HepG2 (cell line): ENCODE measurements at regions not wholly inside any gene's neighbourhood (a gene's known extent, or its start where the extent isn't known, plus 50 kb on each side); places are given as distances from the start of the nearest gene placed in this dataset.

Source experiments
- ATAC-seq: fragments of 200-7000 bp; cut with Tn5 transposase; 3 replicates; pipeline ENCODE4 v1.9.1; 2020; ENCODE audit warnings: mild to moderate bottlenecking, moderate library complexity
- BruUV-seq: library from RNA; stranded (reverse); fragments of 400-500 nt; replicated peaks from 2 replicates; lab custom pipeline; 2021; lab: Mats Ljungman, UMichigan
- CTCF ChIA-PET: fragments of 300-600 bp; formaldehyde crosslinking; extraction: SDS; loops from one replicate; lab custom pipeline; 2021; ENCODE audit warnings: low total read pairs, inconsistent platforms, low intra/inter-chr PET ratio; lab: Yijun Ruan, JAX
- POLR2A ChIA-PET: fragments of 350-600 bp; sonication (Branson Sonifier 250); formaldehyde crosslinking; loops from one replicate; lab custom pipeline; 2020; ENCODE audit warnings: antibody characterized with exemption, inconsistent platforms; lab: Yijun Ruan, JAX
- DNase-seq: peaks from one replicate; pipeline ENCODE4 v3.0.0-alpha.2; 2015; ENCODE audit warnings: low spot score
- FAIRE-seq: peaks from 3 replicates; lab custom pipeline; 2011; peaks lifted over from hg19 to GRCh38; lab: Jason Lieb, UNC
- H2AFZ ChIP-seq: one replicate; pipeline ENCODE4 v1.6.1; 2011; ENCODE audit warnings: low read length, inconsistent platforms
- H3K27ac ChIP-seq: fragments of 300-600 bp; 3 replicates; pipeline ENCODE4 v1.8.0; 2011; ENCODE audit warnings: mixed run types, mild to moderate bottlenecking, mixed read lengths, low read length, inconsistent platforms; ENCODE audit not compliant: insufficient read depth; ENCODE audit errors: extremely low read length
- H3K27me3 ChIP-seq, 2 experiments: fragments of 200-600 bp in 1 of 2; 2 replicates in 1 of 2; 3 replicates in 1 of 2; pipeline versions ENCODE4 v1.6.0 to v1.8.0; 2011; ENCODE audit warnings: low read length in 2 of 2, mild to moderate bottlenecking in 2 of 2, moderate library complexity in 2 of 2, inconsistent platforms in 1 of 2; ENCODE audit not compliant: insufficient read depth in 2 of 2, control insufficient read depth in 1 of 2
- H3K36me3 ChIP-seq, 2 experiments: fragments of 200-600 bp in 1 of 2; replicated peaks in 1 of 2; 2 replicates in 1 of 2; 3 replicates in 1 of 2; pipeline versions ENCODE4 v1.5.1 to v1.8.0; 2011; ENCODE audit warnings: low read length in 2 of 2, inconsistent platforms in 1 of 2; ENCODE audit not compliant: insufficient read depth in 2 of 2, control insufficient read depth in 1 of 2
- H3K4me1 ChIP-seq: 2 replicates; pipeline ENCODE4 v1.5.1; 2012; ENCODE audit warnings: low read length, inconsistent platforms; ENCODE audit not compliant: insufficient read depth
- H3K4me2 ChIP-seq: 2 replicates; pipeline ENCODE4 v1.6.0; 2011; ENCODE audit warnings: low read depth, low read length, inconsistent platforms
- H3K4me3 ChIP-seq, 3 experiments: fragments of 200-600 bp in 1 of 3; sonication (generic), shearing (Covaris generic) in 1 of 3; replicated peaks in 1 of 3; 2 replicates each; pipeline ENCODE4 v1.5.1; 2011 to 2016; ENCODE audit warnings: low read length in 3 of 3, inconsistent platforms in 2 of 3, low read depth in 2 of 3, mild to moderate bottlenecking in 2 of 3, control low read depth in 1 of 3, mixed read lengths in 1 of 3; ENCODE audit not compliant: insufficient read depth in 1 of 3
- H3K79me2 ChIP-seq: one replicate; pipeline ENCODE4 v1.6.1; 2011; ENCODE audit warnings: low read length, inconsistent platforms; ENCODE audit not compliant: insufficient read depth
- H3K9ac ChIP-seq: 2 replicates; pipeline ENCODE4 v1.6.0; 2011; ENCODE audit warnings: mild to moderate bottlenecking, low read depth, low read length, inconsistent platforms; ENCODE audit not compliant: insufficient read depth
- H3K9me3 ChIP-seq: 2 replicates; pipeline ENCODE4 v1.5.1; 2012; ENCODE audit warnings: mild to moderate bottlenecking, low read length
- H4K20me1 ChIP-seq: 2 replicates; pipeline ENCODE4 v1.6.0; 2011; ENCODE audit warnings: inconsistent platforms, mild to moderate bottlenecking, low read length, moderate library complexity; ENCODE audit not compliant: insufficient read depth
- AGO1 ChIP-seq: fragments of 200-400 bp; formaldehyde crosslinking; IDR thresholded peaks from 2 replicates; pipeline ENCODE4 v1.6.1; 2017; ENCODE audit warnings: mild to moderate bottlenecking, low read depth, low read length, moderate library complexity; ENCODE audit not compliant: poor library complexity, severe bottlenecking
- KDM5A ChIP-seq: fragments of 200-600 bp; sonication (generic); IDR thresholded peaks from 2 replicates; pipeline ENCODE4 v1.7.0; 2018; ENCODE audit warnings: antibody characterized with exemption, mild to moderate bottlenecking, low read length, borderline replicate concordance
- NCOR1 ChIP-seq: fragments of 200-600 bp; sonication (generic); IDR thresholded peaks from 2 replicates; pipeline ENCODE4 v1.7.0; 2017; ENCODE audit warnings: antibody characterized with exemption, low read length, borderline replicate concordance
- RARA ChIP-seq: IDR thresholded peaks from 2 replicates; pipeline ENCODE4 v1.6.1; 2016; ENCODE audit warnings: missing genetic modification reagents, missing compliant biosample characterization
- RBM39 ChIP-seq: fragments of 200-400 bp; formaldehyde crosslinking; IDR thresholded peaks from one replicate; pipeline ENCODE4 v1.6.1; 2018; ENCODE audit warnings: antibody characterized with exemption, mild to moderate bottlenecking, low read depth, low read length; ENCODE audit not compliant: poor library complexity, severe bottlenecking
- SCMH1 ChIP-seq: sonication (generic); formaldehyde crosslinking; IDR thresholded peaks from 2 replicates; pipeline ENCODE4 v1.9.0; 2021; ENCODE audit warnings: missing genetic modification reagents, mild to moderate bottlenecking, borderline replicate concordance
- ZMYM2 ChIP-seq: sonication (generic); formaldehyde crosslinking; IDR thresholded peaks from 2 replicates; pipeline ENCODE4 v1.8.0; 2022; ENCODE audit warnings: mild to moderate bottlenecking, missing genetic modification reagents
- ZNF143 ChIP-seq: sonication (generic); formaldehyde crosslinking; IDR thresholded peaks from 2 replicates; pipeline ENCODE4 v1.4.0; 2020; ENCODE audit warnings: missing genetic modification reagents
- ZNF780A ChIP-seq: sonication (generic); formaldehyde crosslinking; IDR thresholded peaks from 2 replicates; pipeline ENCODE4 v1.8.0; 2022; ENCODE audit warnings: mild to moderate bottlenecking, missing genetic modification reagents, moderate library complexity
- WGBS: methylation state at CpG from one replicate; pipeline ENCODE4 v1.1.6; 2017; ENCODE audit warnings: low lambda C conversion rate; 5-methylcytosine and 5-hydroxymethylcytosine counted together
- in situ Hi-C: cut with HindIII; loops from 2 replicates; pipeline ENCODE4 v1.10.0; 2017; ENCODE audit warnings: low pct_unique_long_range_greater_than_20kb; ENCODE audit not compliant: extremely low pct_ligation_motif_present
- intact Hi-C: fragments of 100-400 bp; cut with micrococcal nuclease; formaldehyde crosslinking; loops from one replicate; pipeline ENCODE4 v1.10.0; 2022; ENCODE audit not compliant: unreplicated experiment
- TF ChIP-seq, protein P1 (sequence below): sonication (generic); formaldehyde crosslinking; IDR thresholded peaks from 2 replicates; pipeline ENCODE4 v1.5.0; 2020; ENCODE audit warnings: mild to moderate bottlenecking, missing genetic modification reagents
- TF ChIP-seq, protein P2 (sequence below): sonication (generic); formaldehyde crosslinking; IDR thresholded peaks from 2 replicates; pipeline ENCODE4 v1.5.0; 2020; ENCODE audit warnings: mild to moderate bottlenecking, missing genetic modification reagents
- TF ChIP-seq, protein P3 (sequence below): sonication (generic); formaldehyde crosslinking; IDR thresholded peaks from 2 replicates; pipeline ENCODE4 v1.4.0; 2020; ENCODE audit warnings: missing genetic modification reagents

DNA sequence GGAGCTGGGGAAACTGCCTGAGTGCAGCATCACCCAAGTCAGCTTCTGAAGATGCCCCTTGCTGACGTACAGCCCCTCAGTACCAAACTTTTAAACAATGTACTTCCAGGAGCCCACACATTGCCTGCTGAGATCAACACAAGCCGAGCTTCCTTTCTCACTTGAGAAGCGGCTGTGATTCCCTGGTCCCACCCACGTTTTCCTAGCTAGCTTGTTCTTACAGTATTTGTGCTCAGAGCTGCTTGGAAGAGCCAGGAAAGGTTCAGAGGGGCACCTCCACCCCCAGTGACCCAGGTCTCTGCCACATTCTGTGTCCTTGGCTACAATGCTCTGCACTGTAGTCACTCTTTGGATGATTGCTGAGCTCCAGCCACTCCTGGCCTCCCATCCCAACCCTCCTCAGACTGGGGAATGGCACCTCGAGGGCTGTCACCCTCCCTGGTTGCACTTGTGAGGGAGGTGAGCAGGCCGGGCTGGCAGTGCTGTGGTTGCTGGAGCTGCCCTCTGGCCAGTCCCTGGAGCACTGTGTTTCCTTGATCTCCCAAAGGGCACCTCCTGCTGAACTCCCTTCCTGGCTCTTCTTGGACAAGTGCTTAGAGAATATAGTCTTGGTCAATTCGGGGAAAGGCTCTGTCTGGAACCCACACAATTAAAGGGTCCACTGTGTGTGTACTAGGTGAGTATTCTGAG is 355.1 kb downstream of the AJAP1 start:
- Histone ChIP-seq H4K20me1 (no peaks in the 10 kb centered on the region), H3K9me3 (peaks cover 41% of the 10 kb centered on the region), H3K36me3 (no peaks in the 10 kb centered on the region), H3K4me1 (no peaks in the 10 kb centered on the region), H2AFZ (no peak overlapping the region), H3K4me3 (no peak overlapping the region), H3K27ac (no peak overlapping the region), H3K4me2 (no peak overlapping the region), H3K79me2 (no peaks in the 10 kb centered on the region), H3K27me3 (0 out of 5 replicates have a peak, but pooled peaks cover 0 to 2% of the 10 kb centered on the region in 2 experiments), H3K9ac (no peak overlapping the region)
- DNase-seq (no peak), ATAC-seq (no peak), FAIRE-seq (no peak)
- TF ChIP-seq KDM5A (no peak), NCOR1 (no peak), ZMYM2 (CRISPR knock-in tag) (no peak), RBM39 (no peak), ZNF143 (CRISPR knock-in tag) (no peak), RARA (no peak), SCMH1 (CRISPR knock-in tag) (no peak), AGO1 (no peak), ZNF780A (CRISPR knock-in tag) (no peak)
- TF ChIP-seq, protein P1, sequence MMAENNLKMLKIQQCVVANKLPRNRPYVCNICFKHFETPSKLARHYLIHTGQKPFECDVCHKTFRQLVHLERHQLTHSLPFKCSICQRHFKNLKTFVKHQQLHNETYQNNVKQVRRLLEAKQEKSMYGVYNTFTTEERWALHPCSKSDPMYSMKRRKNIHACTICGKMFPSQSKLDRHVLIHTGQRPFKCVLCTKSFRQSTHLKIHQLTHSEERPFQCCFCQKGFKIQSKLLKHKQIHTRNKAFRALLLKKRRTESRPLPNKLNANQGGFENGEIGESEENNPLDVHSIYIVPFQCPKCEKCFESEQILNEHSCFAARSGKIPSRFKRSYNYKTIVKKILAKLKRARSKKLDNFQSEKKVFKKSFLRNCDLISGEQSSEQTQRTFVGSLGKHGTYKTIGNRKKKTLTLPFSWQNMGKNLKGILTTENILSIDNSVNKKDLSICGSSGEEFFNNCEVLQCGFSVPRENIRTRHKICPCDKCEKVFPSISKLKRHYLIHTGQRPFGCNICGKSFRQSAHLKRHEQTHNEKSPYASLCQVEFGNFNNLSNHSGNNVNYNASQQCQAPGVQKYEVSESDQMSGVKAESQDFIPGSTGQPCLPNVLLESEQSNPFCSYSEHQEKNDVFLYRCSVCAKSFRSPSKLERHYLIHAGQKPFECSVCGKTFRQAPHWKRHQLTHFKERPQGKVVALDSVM: no peak
- TF ChIP-seq, protein P2, sequence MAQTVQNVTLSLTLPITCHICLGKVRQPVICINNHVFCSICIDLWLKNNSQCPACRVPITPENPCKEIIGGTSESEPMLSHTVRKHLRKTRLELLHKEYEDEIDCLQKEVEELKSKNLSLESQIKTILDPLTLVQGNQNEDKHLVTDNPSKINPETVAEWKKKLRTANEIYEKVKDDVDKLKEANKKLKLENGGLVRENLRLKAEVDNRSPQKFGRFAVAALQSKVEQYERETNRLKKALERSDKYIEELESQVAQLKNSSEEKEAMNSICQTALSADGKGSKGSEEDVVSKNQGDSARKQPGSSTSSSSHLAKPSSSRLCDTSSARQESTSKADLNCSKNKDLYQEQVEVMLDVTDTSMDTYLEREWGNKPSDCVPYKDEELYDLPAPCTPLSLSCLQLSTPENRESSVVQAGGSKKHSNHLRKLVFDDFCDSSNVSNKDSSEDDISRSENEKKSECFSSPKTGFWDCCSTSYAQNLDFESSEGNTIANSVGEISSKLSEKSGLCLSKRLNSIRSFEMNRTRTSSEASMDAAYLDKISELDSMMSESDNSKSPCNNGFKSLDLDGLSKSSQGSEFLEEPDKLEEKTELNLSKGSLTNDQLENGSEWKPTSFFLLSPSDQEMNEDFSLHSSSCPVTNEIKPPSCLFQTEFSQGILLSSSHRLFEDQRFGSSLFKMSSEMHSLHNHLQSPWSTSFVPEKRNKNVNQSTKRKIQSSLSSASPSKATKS (CRISPR knock-in tag): no peak
- TF ChIP-seq, protein P3, sequence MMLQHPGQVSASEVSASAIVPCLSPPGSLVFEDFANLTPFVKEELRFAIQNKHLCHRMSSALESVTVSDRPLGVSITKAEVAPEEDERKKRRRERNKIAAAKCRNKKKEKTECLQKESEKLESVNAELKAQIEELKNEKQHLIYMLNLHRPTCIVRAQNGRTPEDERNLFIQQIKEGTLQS (CRISPR knock-in tag): no peak
- ChIA-PET CTCF (no interaction called here), POLR2A (no interaction called here)
- 0% methylated on average over 4 of the region's 7 CpGs for WGBS
- in situ Hi-C loops (no loop called here), intact Hi-C loops (no loop called here)
- BruUV-seq: no TSS peak
